WTC11 (cell line): ENCODE measurements at regions not wholly inside any gene's neighbourhood (a gene's known extent, or its start where the extent isn't known, plus 50 kb on each side); places are given as distances from the start of the nearest gene placed in this dataset.

ENCODE experiments used
- ATAC-seq: fragments of 200-7000 bp; cut with Tn5 transposase; 2 replicates; pipeline ENCODE4 v1.10.0; 2021; ENCODE audit warnings: mild to moderate bottlenecking, moderate library complexity
- CTCF ChIA-PET: fragments of 300-600 bp; sonication (Branson Sonifier 250); formaldehyde crosslinking; loops from one replicate; lab custom pipeline; 2021; ENCODE audit warnings: antibody characterized with exemption; lab: Charles Lee
- POLR2A ChIA-PET: fragments of 350-600 bp; sonication (Branson Sonifier 250); formaldehyde crosslinking; loops from one replicate; lab custom pipeline; 2021; ENCODE audit warnings: antibody characterized with exemption; lab: Charles Lee
- DNase-seq: peaks from one replicate; pipeline ENCODE4 v3.0.0; 2021; ENCODE audit warnings: low spot score
- H3K27ac Mint-ChIP-seq: 2 replicates; pipeline ENCODE4 v1.8.0; 2021; ENCODE audit warnings: mixed read lengths
- H3K27me3 Mint-ChIP-seq: 2 replicates; pipeline ENCODE4 v1.8.0; 2021; ENCODE audit warnings: low read depth, mild to moderate bottlenecking, moderate library complexity, mixed read lengths
- H3K36me3 Mint-ChIP-seq: 2 replicates; pipeline ENCODE4 v1.8.0; 2021; ENCODE audit warnings: mixed read lengths
- H3K4me1 Mint-ChIP-seq: 2 replicates; pipeline ENCODE4 v1.8.0; 2022; ENCODE audit warnings: mixed read lengths
- H3K4me3 Mint-ChIP-seq: 2 replicates; pipeline ENCODE4 v1.8.0; 2021; ENCODE audit warnings: mild to moderate bottlenecking, moderate library complexity, mixed read lengths
- H3K9me3 Mint-ChIP-seq: 2 replicates; pipeline ENCODE4 v1.8.0; 2021; ENCODE audit warnings: mixed read lengths
- AR ChIP-seq: fragments of 250-450 bp; sonication (Bioruptor Pico); IDR thresholded peaks from 2 replicates; pipeline ENCODE4 v1.9.0; 2021; ENCODE audit warnings: mild to moderate bottlenecking
- ATF6 ChIP-seq: sonication (generic); formaldehyde crosslinking; IDR thresholded peaks from 2 replicates; pipeline ENCODE4 v1.8.1; 2023; ENCODE audit warnings: mild to moderate bottlenecking, missing genetic modification reagents
- ETV6 ChIP-seq: sonication (generic); formaldehyde crosslinking; IDR thresholded peaks from 2 replicates; pipeline ENCODE4 v1.8.1; 2022; ENCODE audit warnings: mild to moderate bottlenecking, missing genetic modification reagents
- FOXK1 ChIP-seq: sonication (generic); formaldehyde crosslinking; IDR thresholded peaks from 2 replicates; pipeline ENCODE4 v1.8.0; 2022; ENCODE audit warnings: mild to moderate bottlenecking, moderate library complexity, missing genetic modification reagents
- HMGA2 ChIP-seq: fragments of 250-450 bp; sonication (Bioruptor Pico); IDR thresholded peaks from 2 replicates; pipeline ENCODE4 v1.4.0; 2021; ENCODE audit warnings: mild to moderate bottlenecking, moderate library complexity
- IRF1 ChIP-seq: sonication (generic); formaldehyde crosslinking; IDR thresholded peaks from 2 replicates; pipeline ENCODE4 v1.8.0; 2023; ENCODE audit warnings: missing genetic modification reagents
- IRF2 ChIP-seq: sonication (generic); formaldehyde crosslinking; IDR thresholded peaks from 2 replicates; pipeline ENCODE4 v1.8.0; 2022; ENCODE audit warnings: low read depth, missing genetic modification reagents, borderline replicate concordance
- KAT7 ChIP-seq: sonication (generic); formaldehyde crosslinking; IDR thresholded peaks from 2 replicates; pipeline ENCODE4 v1.8.1; 2023; ENCODE audit warnings: missing genetic modification reagents, mild to moderate bottlenecking, borderline replicate concordance
- MXD4 ChIP-seq: fragments of 250-450 bp; sonication (Bioruptor Pico); IDR thresholded peaks from 2 replicates; pipeline ENCODE4 v1.8.0; 2021; ENCODE audit warnings: mild to moderate bottlenecking, moderate library complexity, borderline replicate concordance
- NR1H2 ChIP-seq: sonication (generic); formaldehyde crosslinking; IDR thresholded peaks from 2 replicates; pipeline ENCODE4 v1.9.0; 2021; ENCODE audit warnings: mild to moderate bottlenecking, moderate library complexity, missing genetic modification reagents
- NR2C2 ChIP-seq: sonication (generic); formaldehyde crosslinking; IDR thresholded peaks from 2 replicates; pipeline ENCODE4 v1.8.0; 2022; ENCODE audit warnings: mild to moderate bottlenecking, missing genetic modification reagents
- NR3C1 ChIP-seq: sonication (generic); formaldehyde crosslinking; conservative IDR thresholded peaks from 2 replicates; pipeline ENCODE4 v1.8.1; 2023; ENCODE audit warnings: low read depth, mild to moderate bottlenecking, missing genetic modification reagents
- PRRX2 ChIP-seq: fragments of 250-450 bp; sonication (Bioruptor Pico); IDR thresholded peaks from 2 replicates; pipeline ENCODE4 v1.8.0; 2021; ENCODE audit warnings: mild to moderate bottlenecking
- RORB ChIP-seq: fragments of 250-450 bp; sonication (Bioruptor Pico); IDR thresholded peaks from 2 replicates; pipeline ENCODE4 v1.9.0; 2021; ENCODE audit warnings: mild to moderate bottlenecking
- SMAD4 ChIP-seq: sonication (generic); formaldehyde crosslinking; IDR thresholded peaks from 2 replicates; pipeline ENCODE4 v1.8.0; 2022; ENCODE audit warnings: mild to moderate bottlenecking, missing genetic modification reagents
- SOX15 ChIP-seq: fragments of 250-450 bp; sonication (Bioruptor Pico); IDR thresholded peaks from 2 replicates; pipeline ENCODE4 v1.9.0; 2021; ENCODE audit warnings: mild to moderate bottlenecking
- SP1 ChIP-seq: sonication (generic); formaldehyde crosslinking; conservative IDR thresholded peaks from 2 replicates; pipeline ENCODE4 v1.8.1; 2022; ENCODE audit warnings: missing genetic modification reagents
- TCF7 ChIP-seq: sonication (generic); formaldehyde crosslinking; IDR thresholded peaks from 2 replicates; pipeline ENCODE4 v1.8.0; 2022; ENCODE audit warnings: mild to moderate bottlenecking, low read depth, missing genetic modification reagents, moderate library complexity
- TEAD1 ChIP-seq: sonication (generic); formaldehyde crosslinking; IDR thresholded peaks from 2 replicates; pipeline ENCODE4 v1.8.0; 2022; ENCODE audit warnings: mild to moderate bottlenecking, missing genetic modification reagents
- ZNF138 ChIP-seq: sonication (generic); formaldehyde crosslinking; conservative IDR thresholded peaks from 2 replicates; pipeline ENCODE4 v1.8.1; 2022; ENCODE audit warnings: mild to moderate bottlenecking, moderate library complexity, missing genetic modification reagents
- ZNF219 ChIP-seq: sonication (generic); formaldehyde crosslinking; IDR thresholded peaks from 2 replicates; pipeline ENCODE4 v1.8.0; 2023; ENCODE audit warnings: missing genetic modification reagents, mild to moderate bottlenecking, borderline replicate concordance
- ZNF263 ChIP-seq: sonication (generic); formaldehyde crosslinking; IDR thresholded peaks from 2 replicates; pipeline ENCODE4 v1.8.1; 2022; ENCODE audit warnings: low read depth, mild to moderate bottlenecking, moderate library complexity, missing genetic modification reagents
- ZNF317 ChIP-seq: sonication (generic); formaldehyde crosslinking; IDR thresholded peaks from 2 replicates; pipeline ENCODE4 v1.8.1; 2023; ENCODE audit warnings: low read depth, mild to moderate bottlenecking, moderate library complexity, missing genetic modification reagents, borderline replicate concordance
- ZNF396 ChIP-seq: fragments of 250-450 bp; sonication (Bioruptor Pico); IDR thresholded peaks from 2 replicates; pipeline ENCODE4 v1.8.0; 2021; ENCODE audit warnings: mild to moderate bottlenecking, moderate library complexity, borderline replicate concordance
- ZNF423 ChIP-seq: fragments of 250-450 bp; sonication (Bioruptor Pico); IDR thresholded peaks from 2 replicates; pipeline ENCODE4 v2.1.2; 2022; ENCODE audit warnings: mild to moderate bottlenecking, moderate library complexity
- ZSCAN18 ChIP-seq: fragments of 250-450 bp; sonication (Bioruptor Pico); IDR thresholded peaks from 2 replicates; pipeline ENCODE4 v2.1.2; 2022; ENCODE audit warnings: mild to moderate bottlenecking, moderate library complexity
- TF ChIP-seq, protein P1 (sequence below): sonication (generic); formaldehyde crosslinking; IDR thresholded peaks from 2 replicates; pipeline ENCODE4 v1.8.0; 2022; ENCODE audit warnings: missing genetic modification reagents
- TF ChIP-seq, protein P2 (sequence below): sonication (generic); formaldehyde crosslinking; IDR thresholded peaks from 2 replicates; pipeline ENCODE4 v1.8.1; 2023; ENCODE audit warnings: mild to moderate bottlenecking, missing genetic modification reagents

DNA sequence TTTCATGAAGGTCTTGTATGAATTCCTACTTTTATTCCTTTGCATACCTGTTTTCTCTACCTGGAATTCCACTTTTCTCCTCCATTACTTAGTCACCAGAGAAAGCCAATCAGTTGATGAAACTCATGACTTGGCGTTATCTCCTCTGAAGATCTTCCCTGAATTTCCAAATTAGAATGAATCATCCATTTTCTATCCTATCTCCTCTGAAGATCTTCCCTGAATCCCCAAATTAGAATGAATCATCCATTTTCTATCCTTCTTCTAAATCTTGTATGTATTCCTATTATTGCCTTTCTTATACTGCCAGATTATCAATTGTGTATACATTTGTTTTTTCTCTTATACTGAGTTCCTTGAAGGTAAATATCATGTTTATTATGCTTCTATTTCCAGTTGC, 440.4 kb downstream of the CCDC85A start:
- Mint-ChIP-seq H3K27me3 (no peaks in the 10 kb centered on the region), H3K27ac (no peak overlapping the region), H3K9me3 (peaks cover 32% of the 10 kb centered on the region), H3K4me1 (no peaks in the 10 kb centered on the region), H3K36me3 (no peaks in the 10 kb centered on the region), H3K4me3 (no peak overlapping the region)
- no peak for DNase-seq
- no peak for ATAC-seq
- TF ChIP-seq ETV6 (CRISPR knock-in tag) (no peak), NR2C2 (CRISPR knock-in tag) (no peak), IRF2 (CRISPR knock-in tag) (no peak), RORB (CRISPR knock-in tag) (no peak), SOX15 (CRISPR knock-in tag) (no peak), ZNF219 (no peak), FOXK1 (no peak), AR (CRISPR knock-in tag) (no peak), KAT7 (no peak), ZSCAN18 (CRISPR knock-in tag) (no peak), SMAD4 (no peak), ZNF317 (CRISPR knock-in tag) (no peak), HMGA2 (CRISPR knock-in tag) (no peak), NR3C1 (CRISPR knock-in tag) (no peak), PRRX2 (CRISPR knock-in tag) (no peak)
- TF ChIP-seq, protein P1, sequence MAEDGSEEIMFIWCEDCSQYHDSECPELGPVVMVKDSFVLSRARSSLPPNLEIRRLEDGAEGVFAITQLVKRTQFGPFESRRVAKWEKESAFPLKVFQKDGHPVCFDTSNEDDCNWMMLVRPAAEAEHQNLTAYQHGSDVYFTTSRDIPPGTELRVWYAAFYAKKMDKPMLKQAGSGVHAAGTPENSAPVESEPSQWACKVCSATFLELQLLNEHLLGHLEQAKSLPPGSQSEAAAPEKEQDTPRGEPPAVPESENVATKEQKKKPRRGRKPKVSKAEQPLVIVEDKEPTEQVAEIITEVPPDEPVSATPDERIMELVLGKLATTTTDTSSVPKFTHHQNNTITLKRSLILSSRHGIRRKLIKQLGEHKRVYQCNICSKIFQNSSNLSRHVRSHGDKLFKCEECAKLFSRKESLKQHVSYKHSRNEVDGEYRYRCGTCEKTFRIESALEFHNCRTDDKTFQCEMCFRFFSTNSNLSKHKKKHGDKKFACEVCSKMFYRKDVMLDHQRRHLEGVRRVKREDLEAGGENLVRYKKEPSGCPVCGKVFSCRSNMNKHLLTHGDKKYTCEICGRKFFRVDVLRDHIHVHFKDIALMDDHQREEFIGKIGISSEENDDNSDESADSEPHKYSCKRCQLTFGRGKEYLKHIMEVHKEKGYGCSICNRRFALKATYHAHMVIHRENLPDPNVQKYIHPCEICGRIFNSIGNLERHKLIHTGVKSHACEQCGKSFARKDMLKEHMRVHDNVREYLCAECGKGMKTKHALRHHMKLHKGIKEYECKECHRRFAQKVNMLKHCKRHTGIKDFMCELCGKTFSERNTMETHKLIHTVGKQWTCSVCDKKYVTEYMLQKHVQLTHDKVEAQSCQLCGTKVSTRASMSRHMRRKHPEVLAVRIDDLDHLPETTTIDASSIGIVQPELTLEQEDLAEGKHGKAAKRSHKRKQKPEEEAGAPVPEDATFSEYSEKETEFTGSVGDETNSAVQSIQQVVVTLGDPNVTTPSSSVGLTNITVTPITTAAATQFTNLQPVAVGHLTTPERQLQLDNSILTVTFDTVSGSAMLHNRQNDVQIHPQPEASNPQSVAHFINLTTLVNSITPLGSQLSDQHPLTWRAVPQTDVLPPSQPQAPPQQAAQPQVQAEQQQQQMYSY (CRISPR knock-in tag): no peak
- TF ChIP-seq, protein P2, sequence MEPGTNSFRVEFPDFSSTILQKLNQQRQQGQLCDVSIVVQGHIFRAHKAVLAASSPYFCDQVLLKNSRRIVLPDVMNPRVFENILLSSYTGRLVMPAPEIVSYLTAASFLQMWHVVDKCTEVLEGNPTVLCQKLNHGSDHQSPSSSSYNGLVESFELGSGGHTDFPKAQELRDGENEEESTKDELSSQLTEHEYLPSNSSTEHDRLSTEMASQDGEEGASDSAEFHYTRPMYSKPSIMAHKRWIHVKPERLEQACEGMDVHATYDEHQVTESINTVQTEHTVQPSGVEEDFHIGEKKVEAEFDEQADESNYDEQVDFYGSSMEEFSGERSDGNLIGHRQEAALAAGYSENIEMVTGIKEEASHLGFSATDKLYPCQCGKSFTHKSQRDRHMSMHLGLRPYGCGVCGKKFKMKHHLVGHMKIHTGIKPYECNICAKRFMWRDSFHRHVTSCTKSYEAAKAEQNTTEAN (CRISPR knock-in tag): no peak
- TF ChIP-seq, all 79 proteins: peak for 0
- ChIA-PET CTCF (no interaction called here), POLR2A (no interaction called here)

GRCh38 chr2:56626927-56627326, 443.1 kb downstream of the CCDC85A start:
- no peaks in the 10 kb centered on the region for H3K27me3 Mint-ChIP-seq
- DNase-seq (no peak), ATAC-seq (no peak)
- H3K27ac Mint-ChIP-seq: no peak overlapping the region
- ChIA-PET POLR2A (no interaction called here), CTCF (no interaction called here)
- no peaks in the 10 kb centered on the region for H3K36me3 Mint-ChIP-seq
- peaks cover 14% of the 10 kb centered on the region for H3K9me3 Mint-ChIP-seq
- no peak overlapping the region for H3K4me3 Mint-ChIP-seq
- no peaks in the 10 kb centered on the region for H3K4me1 Mint-ChIP-seq
- TF ChIP-seq ZNF423 (CRISPR knock-in tag) (no peak), SP1 (no peak), ZNF138 (no peak), TEAD1 (CRISPR knock-in tag) (no peak), IRF1 (CRISPR knock-in tag) (no peak), ZNF396 (CRISPR knock-in tag) (no peak), TCF7 (CRISPR knock-in tag) (no peak), ZNF263 (CRISPR knock-in tag) (no peak), MXD4 (CRISPR knock-in tag) (no peak), NR1H2 (CRISPR knock-in tag) (no peak), NR3C1 (CRISPR knock-in tag) (no peak), ATF6 (CRISPR knock-in tag) (no peak)
